Osteoblast (primary cell): ENCODE measurements at regions not wholly inside any gene's neighbourhood (a gene's known extent, or its start where the extent isn't known, plus 50 kb on each side); places are given as distances from the start of the nearest gene placed in this dataset.

Source experiments
- DNase-seq: peaks from one replicate; pipeline ENCODE4 v3.0.0; 2011; ENCODE audit warnings: low spot score, mixed read lengths; ENCODE audit not compliant: insufficient read length; ENCODE audit errors: missing footprints
- H2AFZ ChIP-seq: 2 replicates; pipeline ENCODE4 v1.6.0; 2011; ENCODE audit warnings: mild to moderate bottlenecking, low read length
- H3K27ac ChIP-seq: 2 replicates; pipeline ENCODE4 v1.5.1; 2011; ENCODE audit warnings: mild to moderate bottlenecking, low read depth, low read length, moderate library complexity
- H3K27me3 ChIP-seq: 2 replicates; pipeline ENCODE4 v1.6.0; 2012; ENCODE audit warnings: mild to moderate bottlenecking, control low read depth, inconsistent platforms, low read length, moderate library complexity; ENCODE audit not compliant: insufficient read depth
- H3K36me3 ChIP-seq: 2 replicates; pipeline ENCODE4 v1.5.1; 2011; ENCODE audit warnings: mild to moderate bottlenecking, low read length, control low read depth, moderate library complexity; ENCODE audit not compliant: insufficient read depth
- H3K4me1 ChIP-seq: 2 replicates; pipeline ENCODE4 v1.5.1; 2011; ENCODE audit warnings: mild to moderate bottlenecking, low read length, control low read depth, moderate library complexity; ENCODE audit not compliant: insufficient read depth
- H3K4me2 ChIP-seq: 2 replicates; pipeline ENCODE4 v1.6.0; 2011; ENCODE audit warnings: mild to moderate bottlenecking, low read length; ENCODE audit not compliant: insufficient read depth
- H3K4me3 ChIP-seq: fragments of 200-600 bp; sonication (generic); 3 replicates; pipeline ENCODE4 v1.5.1; 2012; ENCODE audit warnings: mild to moderate bottlenecking, low read length, inconsistent platforms; ENCODE audit not compliant: insufficient read depth
- H3K79me2 ChIP-seq: 2 replicates; pipeline ENCODE4 v1.6.0; 2012; ENCODE audit warnings: mild to moderate bottlenecking, low read length, control low read depth, inconsistent platforms; ENCODE audit not compliant: insufficient read depth
- H3K9me3 ChIP-seq: 2 replicates; pipeline ENCODE4 v1.5.1; 2011; ENCODE audit warnings: low read depth, low read length, control low read depth
- H4K20me1 ChIP-seq: 2 replicates; pipeline ENCODE4 v1.6.0; 2012; ENCODE audit warnings: mild to moderate bottlenecking, low read length, control low read depth; ENCODE audit not compliant: insufficient read depth
- CTCF ChIP-seq: IDR thresholded peaks from 2 replicates; pipeline ENCODE4 v1.5.1; 2011; ENCODE audit warnings: mild to moderate bottlenecking, low read depth, low read length, moderate library complexity; ENCODE audit errors: extremely low read depth

- Histone ChIP-seq H3K27me3 (peaks cover 3% of the 10 kb centered on the region), H4K20me1 (no peaks in the 10 kb centered on the region), H3K4me1 (peaks cover 8% of the 10 kb centered on the region), H3K79me2 (no peaks in the 10 kb centered on the region), H2AFZ (no peak overlapping the region), H3K4me2 (peak overlapping the region; percentile 20), H3K9me3 (no peaks in the 10 kb centered on the region), H3K27ac (no peak overlapping the region), H3K4me3 (no peak overlapping the region), H3K36me3 (no peaks in the 10 kb centered on the region)
- no peak for TF ChIP-seq CTCF
- peak; percentile 89 for DNase-seq
These were observed 138.3 kb downstream of the FOXD2 start for GRCh38 chr1:47575855-47576757.

GRCh38 chr1:47576758-47577115 lies 138.9 kb downstream of the FOXD2 start:
- Histone ChIP-seq H3K4me1 (peaks cover 8% of the 10 kb centered on the region), H3K79me2 (no peaks in the 10 kb centered on the region), H3K4me3 (no peak overlapping the region), H3K9me3 (no peaks in the 10 kb centered on the region), H3K27ac (no peak overlapping the region), H4K20me1 (no peaks in the 10 kb centered on the region), H2AFZ (no peak overlapping the region), H3K36me3 (no peaks in the 10 kb centered on the region), H3K27me3 (peaks cover 4% of the 10 kb centered on the region), H3K4me2 (peak overlapping the region; percentile 20)
- TF ChIP-seq CTCF = no peak
- no peak for DNase-seq

- no peak for DNase-seq
- Histone ChIP-seq H3K36me3 (no peaks in the 10 kb centered on the region), H3K79me2 (no peaks in the 10 kb centered on the region), H3K4me3 (no peak overlapping the region), H4K20me1 (no peaks in the 10 kb centered on the region), H3K4me2 (no peak overlapping the region), H3K27me3 (peaks cover 4% of the 10 kb centered on the region), H2AFZ (no peak overlapping the region), H3K27ac (no peak overlapping the region), H3K4me1 (peaks cover 8% of the 10 kb centered on the region), H3K9me3 (no peaks in the 10 kb centered on the region)
- no peak for TF ChIP-seq CTCF
These were observed 139.6 kb downstream of the FOXD2 start for GRCh38 chr1:47577303-47578025.

GRCh38 chr1:47578026-47578720 lies 140.3 kb downstream of the FOXD2 start:
- Histone ChIP-seq H3K36me3 (no peaks in the 10 kb centered on the region), H3K4me3 (no peak overlapping the region), H3K9me3 (no peaks in the 10 kb centered on the region), H3K4me2 (no peak overlapping the region), H3K4me1 (peaks cover 8% of the 10 kb centered on the region), H2AFZ (peak overlapping the region; percentile 15), H3K79me2 (no peaks in the 10 kb centered on the region), H3K27ac (no peak overlapping the region), H4K20me1 (no peaks in the 10 kb centered on the region), H3K27me3 (peaks cover 4% of the 10 kb centered on the region)
- no peak for TF ChIP-seq CTCF
- peak; percentile 49 for DNase-seq
